Smooth muscle cell (in vitro differentiated cells): ENCODE measurements at regions not wholly inside any gene's neighbourhood (a gene's known extent, or its start where the extent isn't known, plus 50 kb on each side); places are given as distances from the start of the nearest gene placed in this dataset.

Experiments
- DNase-seq: peaks from one replicate; lab custom pipeline; 2025; ENCODE audit not compliant: unreplicated experiment; lab: John Stamatoyannopoulos, UW
- H2AFZ ChIP-seq: fragments of 200-600 bp; sonication (generic); 2 replicates; pipeline ENCODE4 v1.6.0; 2016; ENCODE audit warnings: antibody characterized with exemption, low read depth, mild to moderate bottlenecking
- H3F3A ChIP-seq: fragments of 200-600 bp; sonication (generic); 2 replicates; pipeline ENCODE4 v1.6.0; 2017; ENCODE audit warnings: antibody characterized with exemption, low read depth
- H3K27ac ChIP-seq: fragments of 200-600 bp; sonication (generic); 2 replicates; pipeline ENCODE4 v1.5.1; 2016; ENCODE audit warnings: low read depth, mild to moderate bottlenecking
- H3K27me3 ChIP-seq: fragments of 200-600 bp; sonication (generic); 2 replicates; pipeline ENCODE4 v1.6.1; 2016; ENCODE audit warnings: low read depth, mild to moderate bottlenecking
- H3K36me3 ChIP-seq: fragments of 200-600 bp; sonication (generic); 2 replicates; pipeline ENCODE4 v1.5.1; 2016; ENCODE audit warnings: low read depth
- H3K4me1 ChIP-seq: fragments of 200-600 bp; sonication (generic); 2 replicates; pipeline ENCODE4 v1.5.1; 2016; ENCODE audit warnings: low read depth
- H3K4me2 ChIP-seq: fragments of 200-600 bp; sonication (generic); 2 replicates; pipeline ENCODE4 v1.6.0; 2016; ENCODE audit warnings: mild to moderate bottlenecking
- H3K4me3 ChIP-seq: fragments of 200-600 bp; sonication (generic); 2 replicates; pipeline ENCODE4 v1.5.1; 2016; ENCODE audit warnings: mild to moderate bottlenecking
- H3K79me2 ChIP-seq: fragments of 200-600 bp; sonication (generic); 2 replicates; pipeline ENCODE4 v1.6.0; 2016; ENCODE audit warnings: low read depth, mild to moderate bottlenecking
- H3K9ac ChIP-seq: fragments of 200-600 bp; sonication (generic); 2 replicates; pipeline ENCODE4 v1.6.0; 2016; ENCODE audit warnings: low read depth
- H3K9me3 ChIP-seq: fragments of 200-600 bp; sonication (generic); replicated peaks from 2 replicates; pipeline ENCODE4 v1.5.1; 2016; ENCODE audit warnings: low read depth
- H4K20me1 ChIP-seq: fragments of 200-600 bp; sonication (generic); 2 replicates; pipeline ENCODE4 v1.6.0; 2016; ENCODE audit warnings: low read depth
- CTCF ChIP-seq: fragments of 200-600 bp; sonication (generic); IDR thresholded peaks from 2 replicates; pipeline ENCODE4 v1.5.1; 2017; ENCODE audit warnings: borderline replicate concordance, mild to moderate bottlenecking, antibody characterized with exemption; ENCODE audit not compliant: insufficient read depth, poor library complexity, severe bottlenecking
- WGBS: methylation state at CpG from one replicate; pipeline ENCODE4 v1.1.7; 2016; ENCODE audit warnings: low lambda C conversion rate; 5-methylcytosine and 5-hydroxymethylcytosine counted together

- DNase-seq: no peak
- WGBS: 89% methylated on average over 2 of the region's 2 CpGs
- Histone ChIP-seq H3K4me2 (no peak overlapping the region), H3K4me3 (no peak overlapping the region), H3F3A (no peaks in the 10 kb centered on the region), H3K79me2 (no peaks in the 10 kb centered on the region), H3K9ac (no peak overlapping the region), H3K27ac (no peak overlapping the region), H4K20me1 (no peaks in the 10 kb centered on the region), H2AFZ (no peak overlapping the region), H3K4me1 (no peaks in the 10 kb centered on the region), H3K27me3 (no peaks in the 10 kb centered on the region), H3K36me3 (no peaks in the 10 kb centered on the region), H3K9me3 (no peaks in the 10 kb centered on the region)
- no peak for TF ChIP-seq CTCF
Measured at GRCh38 chr16:59195242-59195641, 461.1 kb upstream of the GOT2 start.

GRCh38 chr16:59193637-59194036 lies 459.5 kb upstream of the GOT2 start:
- no peak overlapping the region for H3K27ac ChIP-seq
- TF ChIP-seq CTCF: no peak
- no peaks in the 10 kb centered on the region for H3K4me1 ChIP-seq
- H3F3A ChIP-seq: no peaks in the 10 kb centered on the region
- WGBS: 94% methylated on average over 2 of the region's 2 CpGs
- H3K27me3 ChIP-seq: no peaks in the 10 kb centered on the region
- no peaks in the 10 kb centered on the region for H3K79me2 ChIP-seq
- no peak overlapping the region for H3K4me3 ChIP-seq
- H3K9ac ChIP-seq: no peak overlapping the region
- H3K36me3 ChIP-seq: no peaks in the 10 kb centered on the region
- no peak overlapping the region for H2AFZ ChIP-seq
- H3K4me2 ChIP-seq: no peak overlapping the region
- H4K20me1 ChIP-seq: no peaks in the 10 kb centered on the region
- H3K9me3 ChIP-seq: no peaks in the 10 kb centered on the region
- DNase-seq: no peak

GRCh38 chr16:59192551-59193199 lies 458.6 kb upstream of the GOT2 start:
- H3K4me2 ChIP-seq: no peak overlapping the region
- DNase-seq: no peak

More at GRCh38 chr16:59192551-59193199, 458.6 kb upstream of the GOT2 start:
- peak; percentile 45 for TF ChIP-seq CTCF
- WGBS: 58% methylated on average over 6 of the region's 6 CpGs
- no peaks in the 10 kb centered on the region for H3F3A ChIP-seq
- H4K20me1 ChIP-seq: no peaks in the 10 kb centered on the region
- no peak overlapping the region for H2AFZ ChIP-seq
- no peaks in the 10 kb centered on the region for H3K9me3 ChIP-seq
- no peak overlapping the region for H3K27ac ChIP-seq
- H3K9ac ChIP-seq: no peak overlapping the region
- H3K79me2 ChIP-seq: no peaks in the 10 kb centered on the region
- no peaks in the 10 kb centered on the region for H3K4me1 ChIP-seq
- no peaks in the 10 kb centered on the region for H3K36me3 ChIP-seq
- H3K4me3 ChIP-seq: no peak overlapping the region
- H3K27me3 ChIP-seq: no peaks in the 10 kb centered on the region
